Osteocyte (in vitro differentiated cells): ENCODE measurements at regions not wholly inside any gene's neighbourhood (a gene's known extent, or its start where the extent isn't known, plus 50 kb on each side); places are given as distances from the start of the nearest gene placed in this dataset.

ENCODE experiments used
- DNase-seq: peaks from one replicate; pipeline ENCODE4 v3.0.0; 2021; ENCODE audit warnings: mixed read lengths; ENCODE audit not compliant: unreplicated experiment; ENCODE audit errors: extremely low spot score
- H3K27ac Mint-ChIP-seq: one replicate; pipeline ENCODE4 v1.8.0; 2021; ENCODE audit warnings: mild to moderate bottlenecking, mixed read lengths; ENCODE audit not compliant: unreplicated experiment
- H3K27me3 Mint-ChIP-seq: one replicate; pipeline ENCODE4 v1.8.0; 2021; ENCODE audit warnings: mixed read lengths; ENCODE audit not compliant: unreplicated experiment
- H3K36me3 Mint-ChIP-seq: one replicate; pipeline ENCODE4 v1.8.0; 2021; ENCODE audit warnings: mixed read lengths; ENCODE audit not compliant: unreplicated experiment
- H3K4me1 Mint-ChIP-seq: one replicate; pipeline ENCODE4 v1.8.0; 2021; ENCODE audit warnings: mixed read lengths; ENCODE audit not compliant: unreplicated experiment
- H3K4me3 Mint-ChIP-seq: one replicate; pipeline ENCODE4 v1.8.0; 2021; ENCODE audit warnings: mild to moderate bottlenecking, moderate library complexity, mixed read lengths; ENCODE audit not compliant: unreplicated experiment
- H3K9me3 Mint-ChIP-seq: one replicate; pipeline ENCODE4 v1.8.0; 2021; ENCODE audit warnings: mixed read lengths; ENCODE audit not compliant: unreplicated experiment
- CTCF ChIP-seq: fragments of 200-600 bp; sonication (generic); IDR thresholded peaks from 2 replicates; pipeline ENCODE4 v1.5.0; 2021; ENCODE audit warnings: antibody characterized with exemption, mild to moderate bottlenecking, moderate library complexity

GRCh38 chr20:11170565-11170964 lies 496.8 kb upstream of the JAG1 start:
- no peak for DNase-seq
- Mint-ChIP-seq H3K4me3 (peak overlapping the region; percentile 3), H3K36me3 (no peaks in the 10 kb centered on the region)

GRCh38 chr20:11172881-11173280 lies 499.1 kb upstream of the JAG1 start:
- H3K27me3 Mint-ChIP-seq, result no peaks in the 10 kb centered on the region
- H3K4me3 Mint-ChIP-seq, result no peak overlapping the region
- peaks cover 10% of the 10 kb centered on the region for H3K9me3 Mint-ChIP-seq
- no peak overlapping the region for H3K27ac Mint-ChIP-seq
- no peak for TF ChIP-seq CTCF
- H3K36me3 Mint-ChIP-seq, result no peaks in the 10 kb centered on the region
- H3K4me1 Mint-ChIP-seq, result peaks cover 54% of the 10 kb centered on the region
- no peak for DNase-seq

More at GRCh38 chr20:11170565-11170964, 496.8 kb upstream of the JAG1 start:
- Mint-ChIP-seq H3K9me3 (peaks cover 10% of the 10 kb centered on the region), H3K4me1 (peaks cover 48% of the 10 kb centered on the region), H3K27me3 (no peaks in the 10 kb centered on the region), H3K27ac (peak overlapping the region; percentile 96)
- no peak for TF ChIP-seq CTCF

GRCh38 chr20:11173916-11174315 lies 500.1 kb upstream of the JAG1 start:
- no peak for DNase-seq
- Mint-ChIP-seq H3K27me3 (no peaks in the 10 kb centered on the region), H3K27ac (no peak overlapping the region), H3K4me1 (peaks cover 58% of the 10 kb centered on the region), H3K9me3 (peaks cover 10% of the 10 kb centered on the region), H3K36me3 (no peaks in the 10 kb centered on the region), H3K4me3 (no peak overlapping the region)
- TF ChIP-seq CTCF, result no peak

- no peak for TF ChIP-seq CTCF
- peaks cover 7% of the 10 kb centered on the region for H3K9me3 Mint-ChIP-seq
- no peak overlapping the region for H3K4me3 Mint-ChIP-seq
- no peaks in the 10 kb centered on the region for H3K27me3 Mint-ChIP-seq
- peaks cover 57% of the 10 kb centered on the region for H3K4me1 Mint-ChIP-seq
- no peak overlapping the region for H3K27ac Mint-ChIP-seq
- H3K36me3 Mint-ChIP-seq, result no peaks in the 10 kb centered on the region
- DNase-seq, result no peak
Measured at GRCh38 chr20:11174861-11175260, 501.1 kb upstream of the JAG1 start.

GRCh38 chr20:11176431-11176830 lies 502.6 kb upstream of the JAG1 start:
- peaks cover 43% of the 10 kb centered on the region for H3K4me1 Mint-ChIP-seq
- no peaks in the 10 kb centered on the region for H3K36me3 Mint-ChIP-seq
- H3K4me3 Mint-ChIP-seq, result no peak overlapping the region
- no peak overlapping the region for H3K27ac Mint-ChIP-seq
- peaks cover 21% of the 10 kb centered on the region for H3K9me3 Mint-ChIP-seq
- H3K27me3 Mint-ChIP-seq, result no peaks in the 10 kb centered on the region
- DNase-seq, result no peak
- no peak for TF ChIP-seq CTCF
